ENCODE measurements at regions not wholly inside any gene's neighbourhood (a gene's known extent, or its start where the extent isn't known, plus 50 kb on each side); places are given as distances from the start of the nearest gene placed in this dataset.

GRCh38 chr9:27792971-27793689, 219.8 kb upstream of the C9orf72 start:
- TF ChIP-seq ZFP37 (CRISPR knock-in tag; IDR thresholded peaks at IDR 0.05; ENCODE audit: borderline replicate concordance) (no peak), KDM5B (CRISPR knock-in tag; IDR thresholded peaks at IDR 0.05; ENCODE audit: borderline replicate concordance) (no peak), CTCF (CRISPR knock-in tag; IDR thresholded peaks at IDR 0.05) (no peak), ELF4 (CRISPR knock-in tag; IDR thresholded peaks at IDR 0.05; ENCODE audit: borderline replicate concordance) (no peak), NFYB (CRISPR knock-in tag; IDR thresholded peaks at IDR 0.05) (no peak), KDM4B (CRISPR knock-in tag; IDR thresholded peaks at IDR 0.05) (no peak), ZBTB33 (CRISPR knock-in tag; IDR thresholded peaks at IDR 0.05) (no peak)
